ENCODE measurements at regions not wholly inside any gene's neighbourhood (a gene's known extent, or its start where the extent isn't known, plus 50 kb on each side); places are given as distances from the start of the nearest gene placed in this dataset.

- H4K20me1 ChIP-seq (ENCODE audit: insufficient read depth, low read length, poor library complexity, severe bottlenecking) = no peaks in the 10 kb centered on the region
- H3K36me3 ChIP-seq (ENCODE audit: insufficient read depth, low read length) = no peaks in the 10 kb centered on the region
- no peaks in the 10 kb centered on the region for H3K27me3 ChIP-seq (ENCODE audit: insufficient read depth, low read length, poor library complexity, severe bottlenecking)
- no peak overlapping the region for H3K4me3 ChIP-seq (ENCODE audit: low read length, poor library complexity, severe bottlenecking)
- no peak overlapping the region for H3K4me2 ChIP-seq (ENCODE audit: low read depth, low read length, poor library complexity, severe bottlenecking)
- H3K79me2 ChIP-seq (ENCODE audit: insufficient read depth, low read length) = no peaks in the 10 kb centered on the region
- no peaks in the 10 kb centered on the region for H3F3A ChIP-seq (ENCODE audit: low read depth)
- TF ChIP-seq CTCF (conservative IDR thresholded peaks at IDR 0.05; ENCODE audit: low read length) = no peak
- no peak for TF ChIP-seq EZH2phosphoT487 (IDR thresholded peaks at IDR 0.05; ENCODE audit: borderline replicate concordance)
- no peak overlapping the region for H2AFZ ChIP-seq (ENCODE audit: low read length)
- no peaks in the 10 kb centered on the region for H3K9me2 ChIP-seq (replicated peaks; ENCODE audit: low read depth, low read length)
- no peaks in the 10 kb centered on the region for H3K4me1 ChIP-seq (ENCODE audit: insufficient read depth, low read length, poor library complexity, severe bottlenecking)
- no peak overlapping the region for H3K9ac ChIP-seq (ENCODE audit: low read depth, low read length, poor library complexity, severe bottlenecking)
- no peaks in the 10 kb centered on the region; the same call in 1 of the 2 replicates for H3K9me3 ChIP-seq (ENCODE audit: insufficient read depth, low read depth, low read length)
These were observed 480.0 kb upstream of the USP24 start for GRCh38 chr1:55695151-55695550.

- Histone ChIP-seq H4K20me1 (ENCODE audit: insufficient read depth, low read length, poor library complexity, severe bottlenecking) (no peaks in the 10 kb centered on the region), H3K79me2 (ENCODE audit: insufficient read depth, low read length) (no peaks in the 10 kb centered on the region), H3K9me3 (ENCODE audit: insufficient read depth, low read depth, low read length) (no peaks in the 10 kb centered on the region; the same call in 1 of the 2 replicates), H3K4me2 (ENCODE audit: low read depth, low read length, poor library complexity, severe bottlenecking) (no peak overlapping the region), H3F3A (ENCODE audit: low read depth) (no peaks in the 10 kb centered on the region), H3K9ac (ENCODE audit: low read depth, low read length, poor library complexity, severe bottlenecking) (no peak overlapping the region), H2AFZ (ENCODE audit: low read length) (no peak overlapping the region), H3K36me3 (ENCODE audit: insufficient read depth, low read length) (no peaks in the 10 kb centered on the region), H3K4me3 (ENCODE audit: low read length, poor library complexity, severe bottlenecking) (no peak overlapping the region), H3K4me1 (ENCODE audit: insufficient read depth, low read length, poor library complexity, severe bottlenecking) (no peaks in the 10 kb centered on the region), H3K27me3 (ENCODE audit: insufficient read depth, low read length, poor library complexity, severe bottlenecking) (no peaks in the 10 kb centered on the region), H3K9me2 (replicated peaks; ENCODE audit: low read depth, low read length) (no peaks in the 10 kb centered on the region)
- no peak for TF ChIP-seq EZH2phosphoT487 (IDR thresholded peaks at IDR 0.05; ENCODE audit: borderline replicate concordance)
- no peak for TF ChIP-seq CTCF (conservative IDR thresholded peaks at IDR 0.05; ENCODE audit: low read length)
These were observed 479.2 kb upstream of the USP24 start for GRCh38 chr1:55694310-55694801.

GRCh38 chr1:55692726-55693125 is 477.6 kb upstream of the USP24 start:
- Histone ChIP-seq H3F3A (ENCODE audit: low read depth) (no peaks in the 10 kb centered on the region), H3K36me3 (ENCODE audit: insufficient read depth, low read length) (no peaks in the 10 kb centered on the region), H2AFZ (ENCODE audit: low read length) (no peak overlapping the region), H3K27me3 (ENCODE audit: insufficient read depth, low read length, poor library complexity, severe bottlenecking) (no peaks in the 10 kb centered on the region), H3K9me3 (ENCODE audit: insufficient read depth, low read depth, low read length) (no peaks in the 10 kb centered on the region; the same call in 1 of the 2 replicates), H4K20me1 (ENCODE audit: insufficient read depth, low read length, poor library complexity, severe bottlenecking) (no peaks in the 10 kb centered on the region), H3K9me2 (replicated peaks; ENCODE audit: low read depth, low read length) (no peaks in the 10 kb centered on the region), H3K4me1 (ENCODE audit: insufficient read depth, low read length, poor library complexity, severe bottlenecking) (no peaks in the 10 kb centered on the region), H3K79me2 (ENCODE audit: insufficient read depth, low read length) (no peaks in the 10 kb centered on the region), H3K4me3 (ENCODE audit: low read length, poor library complexity, severe bottlenecking) (no peak overlapping the region), H3K9ac (ENCODE audit: low read depth, low read length, poor library complexity, severe bottlenecking) (no peak overlapping the region), H3K4me2 (ENCODE audit: low read depth, low read length, poor library complexity, severe bottlenecking) (no peak overlapping the region)
- TF ChIP-seq CTCF (conservative IDR thresholded peaks at IDR 0.05; ENCODE audit: low read length) (no peak), EZH2phosphoT487 (IDR thresholded peaks at IDR 0.05; ENCODE audit: borderline replicate concordance) (no peak)

All from Loucy (cell line).